OCI-LY1 (cell line): ENCODE measurements at regions not wholly inside any gene's neighbourhood (a gene's known extent, or its start where the extent isn't known, plus 50 kb on each side); places are given as distances from the start of the nearest gene placed in this dataset.
"Not testable (repeated sequence)": the region's sequence is repeated elsewhere in the genome, so short reads cannot be mapped to it uniquely, and the experiment has no call there.

Source experiments
- H2AFZ ChIP-seq: fragments of 200-600 bp; sonication (generic), shearing (Covaris generic); 2 replicates; pipeline ENCODE4 v1.6.0; 2014; ENCODE audit warnings: antibody characterized with exemption, mild to moderate bottlenecking, low read length
- H3F3A ChIP-seq: fragments of 200-600 bp; sonication (generic), shearing (Covaris generic); 2 replicates; pipeline ENCODE4 v1.6.0; 2014; ENCODE audit warnings: mild to moderate bottlenecking, antibody characterized with exemption, low read length, moderate library complexity; ENCODE audit not compliant: insufficient read depth
- H3K27ac ChIP-seq: fragments of 200-600 bp; sonication (generic); 2 replicates; pipeline ENCODE4 v1.5.1; 2014; ENCODE audit warnings: low read length, mixed run types, mild to moderate bottlenecking, low read depth; ENCODE audit not compliant: poor library complexity, severe bottlenecking
- H3K27me3 ChIP-seq: fragments of 200-600 bp; sonication (generic); 2 replicates; pipeline ENCODE4 v1.6.0; 2014; ENCODE audit warnings: antibody characterized with exemption, mild to moderate bottlenecking, low read length, moderate library complexity; ENCODE audit not compliant: insufficient read depth
- H3K36me3 ChIP-seq: fragments of 200-600 bp; sonication (generic); 2 replicates; pipeline ENCODE4 v1.6.1; 2014; ENCODE audit warnings: mild to moderate bottlenecking, antibody characterized with exemption, low read length, moderate library complexity, mixed read lengths; ENCODE audit not compliant: insufficient read depth
- H3K4me1 ChIP-seq: fragments of 200-600 bp; sonication (generic); 2 replicates; pipeline ENCODE4 v1.5.1; 2014; ENCODE audit warnings: mild to moderate bottlenecking, low read length, moderate library complexity; ENCODE audit not compliant: insufficient read depth, severe bottlenecking
- H3K4me2 ChIP-seq: fragments of 200-600 bp; sonication (generic), shearing (Covaris generic); 2 replicates; pipeline ENCODE4 v1.6.1; 2014; ENCODE audit warnings: low read length
- H3K4me3 ChIP-seq: fragments of 200-600 bp; sonication (generic); 2 replicates; pipeline ENCODE4 v1.5.1; 2014; ENCODE audit warnings: low read length, low read depth, mild to moderate bottlenecking, mixed read lengths; ENCODE audit not compliant: poor library complexity, severe bottlenecking
- H3K79me2 ChIP-seq: fragments of 200-600 bp; shearing (Covaris generic); 2 replicates; pipeline ENCODE4 v1.6.1; 2016; ENCODE audit warnings: mixed run types, low read length, mixed read lengths; ENCODE audit not compliant: insufficient read depth
- H3K9ac ChIP-seq: fragments of 200-600 bp; sonication (generic), shearing (Covaris generic); 2 replicates; pipeline ENCODE4 v1.6.1; 2014; ENCODE audit warnings: mild to moderate bottlenecking, low read length, mixed read lengths
- H3K9me2 ChIP-seq: fragments of 200-600 bp; sonication (generic), shearing (Covaris generic); 2 replicates; pipeline ENCODE4 v1.6.1; 2014; ENCODE audit warnings: low read depth, mild to moderate bottlenecking, low read length, mixed read lengths
- H3K9me3 ChIP-seq: fragments of 200-600 bp; shearing (Covaris generic); 2 replicates; pipeline ENCODE4 v1.6.1; 2014; ENCODE audit warnings: low read length, mixed read lengths
- H4K20me1 ChIP-seq: fragments of 200-600 bp; sonication (generic), shearing (Covaris generic); 2 replicates; pipeline ENCODE4 v1.6.0; 2016; ENCODE audit warnings: mild to moderate bottlenecking, low read length; ENCODE audit not compliant: insufficient read depth
- CTCF ChIP-seq: fragments of 200-600 bp; sonication (generic), shearing (Covaris generic); IDR thresholded peaks from 2 replicates; pipeline ENCODE4 v1.5.1; 2017; ENCODE audit warnings: mild to moderate bottlenecking, antibody characterized with exemption, low read length, moderate library complexity, mixed read lengths
- EZH2 ChIP-seq: fragments of 200-600 bp; sonication (generic), shearing (Covaris generic); IDR thresholded peaks from 2 replicates; pipeline ENCODE4 v1.8.0; 2017; ENCODE audit warnings: borderline replicate concordance, mixed run types, mild to moderate bottlenecking, antibody characterized with exemption, low read length, moderate library complexity, mixed read lengths

- no peak overlapping the region for H3K4me3 ChIP-seq
- no peaks in the 10 kb centered on the region for H3K36me3 ChIP-seq
- no peaks in the 10 kb centered on the region for H4K20me1 ChIP-seq
These were observed 1200.4 kb upstream of the CDH2 start for GRCh38 chr18:29377346-29377745.

GRCh38 chr18:29373000-29373399 lies 1196.1 kb upstream of the CDH2 start:
- H3K79me2 ChIP-seq: no peaks in the 10 kb centered on the region
- H3K27me3 ChIP-seq: no peaks in the 10 kb centered on the region
- H3K4me3 ChIP-seq: no peak overlapping the region
- no peaks in the 10 kb centered on the region for H3K9me3 ChIP-seq
- no peak for TF ChIP-seq CTCF
- H4K20me1 ChIP-seq: no peaks in the 10 kb centered on the region
- no peak overlapping the region for H3K9ac ChIP-seq
- no peaks in the 10 kb centered on the region for H3F3A ChIP-seq
- no peak overlapping the region for H2AFZ ChIP-seq
- no peaks in the 10 kb centered on the region for H3K4me1 ChIP-seq
- H3K9me2 ChIP-seq: no peaks in the 10 kb centered on the region
- no peak overlapping the region for H3K4me2 ChIP-seq
- H3K36me3 ChIP-seq: no peaks in the 10 kb centered on the region
- no peak overlapping the region for H3K27ac ChIP-seq

More at GRCh38 chr18:29377346-29377745, 1200.4 kb upstream of the CDH2 start:
- H3K4me2 ChIP-seq: no peak overlapping the region
- no peaks in the 10 kb centered on the region for H3K27me3 ChIP-seq
- no peaks in the 10 kb centered on the region for H3K4me1 ChIP-seq
- H3K79me2 ChIP-seq: no peaks in the 10 kb centered on the region
- TF ChIP-seq EZH2 (no peak), CTCF (no peak)
- no peaks in the 10 kb centered on the region for H3K9me3 ChIP-seq
- no peaks in the 10 kb centered on the region for H3K9me2 ChIP-seq
- H2AFZ ChIP-seq: no peak overlapping the region
- H3K9ac ChIP-seq: no peak overlapping the region
- no peaks in the 10 kb centered on the region for H3F3A ChIP-seq
- H3K27ac ChIP-seq: no peak overlapping the region

- no peak overlapping the region for H3K27ac ChIP-seq
- H3F3A ChIP-seq: no peaks in the 10 kb centered on the region
- H3K36me3 ChIP-seq: no peaks in the 10 kb centered on the region
- H3K9ac ChIP-seq: no peak overlapping the region
- no peaks in the 10 kb centered on the region for H3K9me3 ChIP-seq
- H3K4me2 ChIP-seq: no peak overlapping the region
- no peaks in the 10 kb centered on the region for H3K79me2 ChIP-seq
- no peaks in the 10 kb centered on the region for H3K4me1 ChIP-seq
- no peaks in the 10 kb centered on the region for H3K27me3 ChIP-seq
- H4K20me1 ChIP-seq: no peaks in the 10 kb centered on the region
- H2AFZ ChIP-seq: no peak overlapping the region
- TF ChIP-seq CTCF: peak; percentile 18; the same call in 1 of the 2 replicates
- TF ChIP-seq EZH2: no peak
- no peaks in the 10 kb centered on the region for H3K9me2 ChIP-seq
- H3K4me3 ChIP-seq: no peak overlapping the region
These were observed 1184.9 kb upstream of the CDH2 start for GRCh38 chr18:29361843-29362242.

- not testable (repeated sequence) for H3K9me3 ChIP-seq, H3K36me3 ChIP-seq, H3K4me1 ChIP-seq
These were observed 1183.7 kb upstream of the CDH2 start for GRCh38 chr18:29360659-29361058.

GRCh38 chr18:29359222-29359621 lies 1182.3 kb upstream of the CDH2 start:
- H3K27me3 ChIP-seq, H3K36me3 ChIP-seq, H3K9me3 ChIP-seq, H3K4me2 ChIP-seq, H2AFZ ChIP-seq, H3K4me3 ChIP-seq, H3K27ac ChIP-seq, H3F3A ChIP-seq, H4K20me1 ChIP-seq, H3K9ac ChIP-seq, H3K9me2 ChIP-seq, H3K79me2 ChIP-seq, H3K4me1 ChIP-seq: not testable (repeated sequence)

More at GRCh38 chr18:29360659-29361058, 1183.7 kb upstream of the CDH2 start:
- not testable (repeated sequence) for H2AFZ ChIP-seq, H3K9ac ChIP-seq, H3K27me3 ChIP-seq, H3K27ac ChIP-seq, H4K20me1 ChIP-seq, H3K4me2 ChIP-seq, H3F3A ChIP-seq, H3K9me2 ChIP-seq, H3K79me2 ChIP-seq, H3K4me3 ChIP-seq
